BE2C (cell line): ENCODE measurements at regions not wholly inside any gene's neighbourhood (a gene's known extent, or its start where the extent isn't known, plus 50 kb on each side); places are given as distances from the start of the nearest gene placed in this dataset.
"Not testable (repeated sequence)": the region's sequence is repeated elsewhere in the genome, so short reads cannot be mapped to it uniquely, and the experiment has no call there.

ENCODE experiments used
- DNase-seq: peaks from one replicate; pipeline ENCODE4 v3.0.0-alpha.2; 2020
- H3K27me3 ChIP-seq: fragments of 250-450 bp; sonication (Bioruptor Pico); 2 replicates; pipeline ENCODE4 v1.5.1; 2020; ENCODE audit warnings: mild to moderate bottlenecking
- H3K36me3 ChIP-seq: fragments of 250-450 bp; sonication (Bioruptor Pico); 2 replicates; pipeline ENCODE4 v1.5.1; 2020; ENCODE audit warnings: mild to moderate bottlenecking
- H3K4me1 ChIP-seq: fragments of 250-450 bp; sonication (Bioruptor Pico); 2 replicates; pipeline ENCODE4 v1.5.1; 2020
- H3K4me3 ChIP-seq: 2 replicates; pipeline ENCODE4 v1.5.1; 2011; ENCODE audit warnings: low read depth, low read length
- H3K9me3 ChIP-seq: fragments of 250-450 bp; sonication (Bioruptor Pico); 2 replicates; pipeline ENCODE4 v1.5.1; 2020
- TF ChIP-seq, protein P1 (sequence below): IDR thresholded peaks from 2 replicates; pipeline ENCODE4 v1.5.1; 2012; ENCODE audit warnings: mild to moderate bottlenecking, low read depth, low read length

DNA sequence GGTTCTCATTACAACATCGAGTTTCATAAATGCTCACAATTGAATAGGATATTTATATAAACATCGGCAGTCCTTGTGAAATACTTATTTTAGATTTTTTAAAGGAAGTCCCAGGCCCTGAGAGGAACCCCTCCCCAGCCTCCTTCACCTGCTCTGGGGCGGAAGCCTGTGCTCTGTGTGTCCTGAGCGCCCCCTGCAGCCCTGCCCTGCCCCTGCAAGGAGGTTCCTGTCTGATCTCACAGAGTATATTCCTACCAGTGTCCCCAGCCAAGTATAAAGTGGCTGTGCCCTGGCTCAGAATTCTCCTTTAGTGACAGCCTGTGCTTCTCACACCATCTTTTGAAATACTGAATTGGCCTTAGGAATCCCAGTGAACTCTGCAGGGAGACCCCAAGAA lies 659.5 kb downstream of the TMEM121 start:
- no peaks in the 10 kb centered on the region for H3K36me3 ChIP-seq
- TF ChIP-seq, protein P1, sequence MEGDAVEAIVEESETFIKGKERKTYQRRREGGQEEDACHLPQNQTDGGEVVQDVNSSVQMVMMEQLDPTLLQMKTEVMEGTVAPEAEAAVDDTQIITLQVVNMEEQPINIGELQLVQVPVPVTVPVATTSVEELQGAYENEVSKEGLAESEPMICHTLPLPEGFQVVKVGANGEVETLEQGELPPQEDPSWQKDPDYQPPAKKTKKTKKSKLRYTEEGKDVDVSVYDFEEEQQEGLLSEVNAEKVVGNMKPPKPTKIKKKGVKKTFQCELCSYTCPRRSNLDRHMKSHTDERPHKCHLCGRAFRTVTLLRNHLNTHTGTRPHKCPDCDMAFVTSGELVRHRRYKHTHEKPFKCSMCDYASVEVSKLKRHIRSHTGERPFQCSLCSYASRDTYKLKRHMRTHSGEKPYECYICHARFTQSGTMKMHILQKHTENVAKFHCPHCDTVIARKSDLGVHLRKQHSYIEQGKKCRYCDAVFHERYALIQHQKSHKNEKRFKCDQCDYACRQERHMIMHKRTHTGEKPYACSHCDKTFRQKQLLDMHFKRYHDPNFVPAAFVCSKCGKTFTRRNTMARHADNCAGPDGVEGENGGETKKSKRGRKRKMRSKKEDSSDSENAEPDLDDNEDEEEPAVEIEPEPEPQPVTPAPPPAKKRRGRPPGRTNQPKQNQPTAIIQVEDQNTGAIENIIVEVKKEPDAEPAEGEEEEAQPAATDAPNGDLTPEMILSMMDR = peak; percentile 32
- H3K4me3 ChIP-seq = no peak overlapping the region
- no peaks in the 10 kb centered on the region for H3K4me1 ChIP-seq
- peak; percentile 16 for DNase-seq
- H3K9me3 ChIP-seq = no peaks in the 10 kb centered on the region
- H3K27me3 ChIP-seq = no peaks in the 10 kb centered on the region

DNA sequence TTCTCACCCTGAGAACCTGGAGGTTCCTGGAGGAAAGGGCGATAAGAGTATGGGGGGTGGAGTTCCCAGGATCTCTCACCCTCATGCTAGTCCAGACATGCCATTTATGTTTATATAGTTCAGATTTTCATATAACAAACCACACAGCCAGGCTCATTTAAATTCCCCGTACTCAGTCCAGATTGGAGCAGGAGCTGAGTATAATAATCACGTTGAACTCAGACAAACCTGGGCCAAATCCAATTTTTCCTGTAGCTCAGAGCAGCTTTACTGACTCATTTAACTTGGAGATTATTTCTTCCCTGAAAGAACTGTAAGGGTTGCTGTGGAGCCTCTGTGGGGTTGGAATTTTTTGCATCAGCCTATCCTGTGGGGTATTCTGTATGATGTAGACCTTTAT lies 660.8 kb downstream of the TMEM121 start:
- Histone ChIP-seq H3K4me1 (no peaks in the 10 kb centered on the region), H3K27me3 (no peaks in the 10 kb centered on the region), H3K4me3 (no peak overlapping the region), H3K36me3 (no peaks in the 10 kb centered on the region), H3K9me3 (no peaks in the 10 kb centered on the region)
- TF ChIP-seq, protein P1 = no peak
- no peak for DNase-seq

DNA sequence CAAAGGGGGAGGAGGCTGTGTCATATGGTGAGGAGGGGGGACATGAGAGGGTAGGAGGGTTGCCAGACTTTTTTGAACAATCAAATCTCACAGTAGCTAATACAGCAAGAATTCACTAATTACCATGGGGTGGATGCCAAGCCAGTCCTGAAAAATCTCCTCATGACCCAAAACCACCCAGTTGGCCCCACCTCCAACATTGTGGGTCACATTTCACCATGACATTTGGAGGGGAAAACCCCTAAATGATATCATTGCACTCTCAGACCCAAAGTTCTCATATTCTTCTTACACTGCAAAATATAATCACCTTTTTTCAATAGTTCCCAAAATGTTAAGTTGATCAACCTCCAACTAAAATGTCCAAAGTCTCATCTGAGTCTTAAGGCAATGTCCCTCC lies 666.3 kb downstream of the TMEM121 start:
- DNase-seq, H3K4me3 ChIP-seq, H3K9me3 ChIP-seq, H3K4me1 ChIP-seq, H3K27me3 ChIP-seq, H3K36me3 ChIP-seq: not testable (repeated sequence)

DNA sequence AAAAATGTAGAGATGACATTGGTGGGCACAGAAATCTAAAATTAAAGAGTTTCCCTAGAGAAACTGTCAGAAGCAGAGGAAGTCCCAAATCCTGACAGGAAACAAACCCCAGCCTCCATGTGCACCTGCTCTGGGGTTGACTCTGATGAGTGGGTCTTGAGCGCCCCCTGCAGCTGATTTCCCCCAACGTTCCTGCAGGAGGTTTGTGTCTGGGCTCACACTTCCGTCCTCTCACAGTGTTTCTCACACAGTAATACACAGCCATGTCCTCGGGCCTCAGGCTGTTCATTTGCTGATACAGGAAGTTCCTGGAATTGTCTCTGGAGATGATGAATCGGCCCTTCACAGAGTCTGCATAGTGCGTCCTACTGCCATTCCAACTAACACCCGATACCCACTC lies 670.1 kb downstream of the TMEM121 start:
- not testable (repeated sequence) for H3K4me3 ChIP-seq, H3K4me1 ChIP-seq, H3K36me3 ChIP-seq, H3K9me3 ChIP-seq
- peaks cover 36% of the 10 kb centered on the region for H3K27me3 ChIP-seq
- peak; percentile 25 for DNase-seq
- TF ChIP-seq, protein P1 = peak; percentile 25

DNA sequence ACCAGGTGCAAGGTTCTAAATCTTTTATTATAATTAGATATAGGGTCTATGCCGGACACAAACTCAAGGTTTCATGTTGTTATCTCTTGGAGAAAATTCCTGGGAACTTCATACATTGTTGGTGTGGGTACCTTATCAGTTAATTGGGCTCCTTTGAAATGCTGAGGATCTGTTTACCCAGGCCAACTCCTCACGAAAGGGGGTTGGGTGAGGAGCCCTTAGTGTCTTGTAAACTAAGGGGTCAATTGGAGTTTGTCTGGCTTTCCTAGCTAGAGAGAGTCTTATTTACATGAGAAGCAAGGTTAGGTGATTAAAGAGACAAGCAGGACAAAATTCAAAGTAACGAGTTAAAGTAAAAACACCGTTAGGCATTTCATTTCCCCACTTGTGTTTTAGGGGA lies 670.9 kb downstream of the TMEM121 start:
- not testable (repeated sequence) for H3K36me3 ChIP-seq, H3K4me1 ChIP-seq, H3K9me3 ChIP-seq, DNase-seq, H3K4me3 ChIP-seq
- peaks cover 44% of the 10 kb centered on the region for H3K27me3 ChIP-seq

DNA sequence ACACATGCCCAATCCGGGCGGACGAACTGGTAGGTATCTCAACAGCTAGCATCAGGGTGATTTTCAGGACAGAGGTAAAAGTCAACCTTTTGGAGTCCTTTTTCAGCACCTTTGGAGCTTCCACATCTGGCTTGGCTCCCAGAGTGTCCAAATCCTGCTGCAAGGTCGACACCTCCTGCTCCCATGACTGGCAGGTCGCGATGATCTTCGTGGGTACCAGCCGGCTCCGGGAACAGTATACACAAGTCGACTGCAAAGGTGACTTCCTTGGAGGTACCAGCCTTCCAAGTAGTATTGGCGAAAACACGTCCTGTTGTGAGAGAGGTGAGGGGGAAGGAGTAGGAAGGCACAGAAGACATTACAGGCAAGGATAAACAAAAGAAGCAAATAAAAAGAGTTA lies 672.7 kb downstream of the TMEM121 start:
- no peaks in the 10 kb centered on the region for H3K36me3 ChIP-seq
- peaks cover 60% of the 10 kb centered on the region for H3K27me3 ChIP-seq
- H3K9me3 ChIP-seq = no peaks in the 10 kb centered on the region
- H3K4me3 ChIP-seq = no peak overlapping the region
- H3K4me1 ChIP-seq = no peaks in the 10 kb centered on the region
- TF ChIP-seq, protein P1 = no peak
- DNase-seq = no peak

DNA sequence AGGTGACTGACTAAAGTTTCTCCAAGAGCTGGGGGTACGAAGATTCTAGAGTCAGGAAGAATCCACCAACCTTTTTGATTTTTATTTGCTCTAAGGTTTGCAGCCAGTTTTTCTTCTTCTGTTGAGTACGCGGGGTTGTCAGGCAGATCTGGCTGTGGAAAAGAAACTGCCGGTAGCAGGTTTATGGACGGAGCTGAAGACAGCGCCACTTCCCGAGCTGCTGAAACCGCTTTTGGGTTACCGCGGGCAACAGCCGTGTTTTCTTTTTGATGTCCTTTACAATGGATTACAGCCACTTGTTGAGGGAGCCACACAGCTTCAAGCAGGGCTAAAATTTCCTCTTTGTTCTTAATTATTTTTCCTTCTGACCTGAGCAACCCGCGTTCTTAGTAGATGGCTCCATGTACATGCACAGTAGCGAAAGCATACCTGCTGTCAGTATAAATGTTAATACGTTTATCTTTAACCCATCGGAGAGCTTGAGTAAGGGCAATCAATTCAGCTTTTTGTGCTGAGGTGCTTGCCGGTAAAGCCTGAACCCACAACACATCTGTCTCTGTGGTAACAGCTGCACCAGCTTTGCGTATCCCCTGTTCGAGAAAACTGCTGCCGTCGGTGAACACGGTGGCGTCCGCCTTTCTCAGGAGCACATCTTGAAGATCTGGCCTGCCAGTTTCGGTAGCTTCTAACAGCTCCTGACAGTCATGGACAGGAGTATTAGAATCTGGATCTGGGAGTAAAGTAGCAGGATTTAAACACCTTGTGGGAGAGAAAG lies 674.3 kb downstream of the TMEM121 start:
- peaks cover 76% of the 10 kb centered on the region for H3K27me3 ChIP-seq
- H3K9me3 ChIP-seq = no peaks in the 10 kb centered on the region
- H3K4me1 ChIP-seq = no peaks in the 10 kb centered on the region

More for the DNA sequence above, 674.3 kb downstream of the TMEM121 start:
- TF ChIP-seq, protein P1 = no peak
- Histone ChIP-seq H3K36me3 (no peaks in the 10 kb centered on the region), H3K4me3 (no peak overlapping the region)
- no peak for DNase-seq
